Esophagus squamous epithelium (tissue), 5 donors: ENCODE measurements at regions not wholly inside any gene's neighbourhood (a gene's known extent, or its start where the extent isn't known, plus 50 kb on each side); places are given as distances from the start of the nearest gene placed in this dataset.

Experiments
- DNase-seq: peaks from one replicate; lab custom pipeline; 2025; lab: John Stamatoyannopoulos, UW
- H3K27ac ChIP-seq, 4 donors: fragments of 200-600 bp; sonication (generic); one replicate each; pipeline ENCODE4 v1.5.1; 2016 to 2019; ENCODE audit warnings: mild to moderate bottlenecking in 1 of 4
- H3K27me3 ChIP-seq, 4 donors: fragments of 200-600 bp; sonication (generic); 1 replicate in 3 of 4; 2 replicates in 1 of 4; pipeline versions ENCODE4 v1.5.1 to v1.6.0; 2017 to 2021; ENCODE audit warnings: antibody characterized with exemption in 1 of 4
- H3K36me3 ChIP-seq, 3 donors: fragments of 200-600 bp; sonication (generic); one replicate each; pipeline ENCODE4 v1.5.1; 2016 to 2019
- H3K4me1 ChIP-seq, 3 donors: fragments of 200-600 bp; sonication (generic); one replicate each; pipeline ENCODE4 v1.5.1; 2017 to 2019
- H3K4me3 ChIP-seq, 4 donors: fragments of 200-600 bp; sonication (generic); 1 replicate in 3 of 4; 2 replicates in 1 of 4; pipeline ENCODE4 v1.5.1; 2016 to 2019; ENCODE audit warnings: mild to moderate bottlenecking in 2 of 4, moderate library complexity in 1 of 4
- H3K9me3 ChIP-seq, 3 donors: fragments of 200-600 bp; sonication (generic); one replicate each; pipeline ENCODE4 v1.5.1; 2016 to 2019
- POLR2A ChIP-seq, 4 donors: fragments of 450-650 bp; IDR thresholded peaks; one replicate each; pipeline ENCODE4 v1.6.1; 2017; ENCODE audit warnings: antibody characterized with exemption in 4 of 4, mild to moderate bottlenecking in 4 of 4, moderate library complexity in 3 of 4
- WGBS, 2 donors: methylation state at CpG; one replicate each; pipeline ENCODE4 v1.1.5; 2018; 5-methylcytosine and 5-hydroxymethylcytosine counted together
- intact Hi-C: fragments of 100-400 bp; cut with DNase I; formaldehyde crosslinking; loops from one replicate; pipeline ENCODE4 v1.15.0; 2022
- TF ChIP-seq, protein P1 (sequence below), 6 experiments: fragments of 450-650 bp in 4 of 6; fragments of 200-600 bp in 2 of 6; sonication (generic) in 2 of 6; IDR thresholded peaks; one replicate each; pipeline ENCODE4 v1.5.1; 2016 to 2019; ENCODE audit warnings: antibody characterized with exemption in 6 of 6, mild to moderate bottlenecking in 4 of 6, moderate library complexity in 4 of 6
- donor health status: DM: yes; HTN: yes; CAD: no.

DNA sequence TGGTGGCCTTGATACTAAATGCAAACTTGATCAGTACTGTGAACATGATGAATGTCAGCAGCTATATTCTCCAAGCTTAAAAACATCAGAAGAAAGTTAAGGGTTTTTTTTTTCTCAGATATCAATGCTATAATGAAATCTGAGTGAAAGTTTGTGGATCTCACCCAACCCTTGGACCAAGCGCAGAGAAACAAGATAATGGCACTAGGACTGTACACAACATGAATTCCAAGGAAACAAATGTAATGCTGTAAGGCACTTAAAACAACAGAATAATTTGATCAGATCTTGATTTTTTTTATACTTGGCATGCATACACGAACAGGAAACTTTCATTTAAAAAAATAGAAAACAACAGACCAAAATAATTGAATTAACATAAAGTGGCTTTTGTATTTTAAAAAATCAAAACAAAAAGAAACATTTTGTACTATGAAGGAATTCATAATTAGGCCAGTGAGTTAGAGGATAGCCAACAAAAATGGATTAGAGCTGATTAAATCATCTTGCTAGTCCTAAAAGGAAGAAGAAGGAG lies 1154.0 kb upstream of the EYS start:
- no peak for DNase-seq
- Histone ChIP-seq H3K9me3 (no peaks in the 10 kb centered on the region), H3K4me3 (no peak overlapping the region), H3K27me3 (no peaks in the 10 kb centered on the region), H3K4me1 (no peaks in the 10 kb centered on the region), H3K27ac (no peak overlapping the region), H3K36me3 (no peaks in the 10 kb centered on the region)
- 42 to 51% methylated on average over 2 of the region's 2 CpGs for WGBS, 2 donors
- intact Hi-C loops, result no loop called here
- TF ChIP-seq POLR2A (IDR thresholded peaks at IDR 0.05), result no peak
- TF ChIP-seq, protein P1, sequence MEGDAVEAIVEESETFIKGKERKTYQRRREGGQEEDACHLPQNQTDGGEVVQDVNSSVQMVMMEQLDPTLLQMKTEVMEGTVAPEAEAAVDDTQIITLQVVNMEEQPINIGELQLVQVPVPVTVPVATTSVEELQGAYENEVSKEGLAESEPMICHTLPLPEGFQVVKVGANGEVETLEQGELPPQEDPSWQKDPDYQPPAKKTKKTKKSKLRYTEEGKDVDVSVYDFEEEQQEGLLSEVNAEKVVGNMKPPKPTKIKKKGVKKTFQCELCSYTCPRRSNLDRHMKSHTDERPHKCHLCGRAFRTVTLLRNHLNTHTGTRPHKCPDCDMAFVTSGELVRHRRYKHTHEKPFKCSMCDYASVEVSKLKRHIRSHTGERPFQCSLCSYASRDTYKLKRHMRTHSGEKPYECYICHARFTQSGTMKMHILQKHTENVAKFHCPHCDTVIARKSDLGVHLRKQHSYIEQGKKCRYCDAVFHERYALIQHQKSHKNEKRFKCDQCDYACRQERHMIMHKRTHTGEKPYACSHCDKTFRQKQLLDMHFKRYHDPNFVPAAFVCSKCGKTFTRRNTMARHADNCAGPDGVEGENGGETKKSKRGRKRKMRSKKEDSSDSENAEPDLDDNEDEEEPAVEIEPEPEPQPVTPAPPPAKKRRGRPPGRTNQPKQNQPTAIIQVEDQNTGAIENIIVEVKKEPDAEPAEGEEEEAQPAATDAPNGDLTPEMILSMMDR (IDR thresholded peaks at IDR 0.05), result no peak

DNA sequence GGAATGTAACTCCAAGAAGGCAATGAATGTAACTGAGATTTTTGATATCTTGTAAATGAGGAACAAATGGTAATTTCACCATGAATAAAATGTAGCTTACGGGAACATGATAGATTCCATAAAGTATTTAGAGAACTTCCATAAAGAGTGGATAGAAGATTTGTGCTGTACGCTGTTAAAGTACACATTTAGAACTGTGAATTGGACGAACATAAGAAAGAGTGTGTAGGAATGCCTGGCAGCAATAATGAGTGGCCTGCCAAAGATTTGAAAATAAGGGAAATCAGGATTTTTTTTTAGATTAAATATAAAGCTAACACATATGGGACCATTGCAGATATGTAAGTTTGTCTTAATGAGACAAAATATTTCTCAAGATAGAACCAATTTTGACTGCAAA lies 1153.3 kb upstream of the EYS start:
- no peak for DNase-seq
- H3K36me3 ChIP-seq, result no peaks in the 10 kb centered on the region
- no peak overlapping the region for H3K4me3 ChIP-seq
- intact Hi-C loops, result no loop called here
- WGBS, 2 donors, result 41 to 56% methylated on average over 3 of the region's 3 CpGs
- TF ChIP-seq POLR2A (IDR thresholded peaks at IDR 0.05), result no peak
- TF ChIP-seq, protein P1 (IDR thresholded peaks at IDR 0.05), result no peak
- H3K9me3 ChIP-seq, result no peaks in the 10 kb centered on the region
- no peak overlapping the region for H3K27ac ChIP-seq
- no peaks in the 10 kb centered on the region for H3K4me1 ChIP-seq
- no peaks in the 10 kb centered on the region for H3K27me3 ChIP-seq

DNA sequence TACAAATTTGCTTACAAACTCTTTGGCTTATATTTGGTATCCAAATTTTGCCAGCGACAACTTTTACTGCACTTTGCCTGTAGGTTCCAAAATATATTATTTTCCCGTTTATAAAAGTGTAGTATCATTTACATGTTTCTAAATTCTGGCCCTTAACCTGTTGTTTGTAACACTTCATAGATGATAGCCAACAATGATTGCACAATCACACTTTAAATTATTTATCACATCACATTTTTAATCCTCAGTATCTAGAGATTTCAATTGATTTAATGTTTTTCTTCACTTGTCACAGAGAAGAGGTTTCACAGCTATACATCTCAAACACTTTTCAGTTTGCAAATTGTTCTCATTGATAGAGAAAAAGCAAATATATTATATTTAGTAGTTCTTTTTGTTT lies 1151.2 kb upstream of the EYS start:
- no peaks in the 10 kb centered on the region for H3K4me1 ChIP-seq
- H3K9me3 ChIP-seq, result no peaks in the 10 kb centered on the region
- TF ChIP-seq POLR2A (IDR thresholded peaks at IDR 0.05), result no peak
- TF ChIP-seq, protein P1 (IDR thresholded peaks at IDR 0.05), result no peak
- WGBS, 2 donors, result 58 to 66% methylated on average over 2 of the region's 2 CpGs
- no peaks in the 10 kb centered on the region for H3K36me3 ChIP-seq
- DNase-seq, result no peak
- H3K27ac ChIP-seq, result no peak overlapping the region
- no peaks in the 10 kb centered on the region for H3K27me3 ChIP-seq
- intact Hi-C loops, result no loop called here
- no peak overlapping the region for H3K4me3 ChIP-seq

DNA sequence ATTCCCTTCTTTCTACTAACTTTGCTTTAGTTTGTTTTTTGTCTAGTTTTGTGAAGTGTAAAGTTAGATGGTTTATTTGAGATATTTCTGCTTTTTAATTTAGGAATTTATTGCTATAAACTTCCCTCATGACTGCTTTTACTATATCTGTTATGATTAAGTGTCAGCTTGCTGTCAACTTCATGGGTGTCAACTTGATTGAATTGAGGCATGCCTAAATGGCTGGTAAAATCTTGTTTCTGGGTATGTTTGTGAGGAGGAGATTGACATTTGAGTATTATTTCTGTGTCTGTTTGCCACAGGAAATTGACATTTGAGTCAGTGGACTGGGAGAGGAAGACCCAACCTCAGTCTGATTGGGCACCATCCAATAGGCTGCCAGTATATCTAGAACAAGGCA lies 1147.0 kb upstream of the EYS start:
- intact Hi-C loops, result no loop called here
- Histone ChIP-seq H3K4me1 (no peaks in the 10 kb centered on the region), H3K9me3 (no peaks in the 10 kb centered on the region), H3K4me3 (no peak overlapping the region), H3K36me3 (no peaks in the 10 kb centered on the region), H3K27me3 (no peaks in the 10 kb centered on the region), H3K27ac (no peak overlapping the region)
- no peak for DNase-seq
- TF ChIP-seq, protein P1 (IDR thresholded peaks at IDR 0.05), result no peak
- no peak for TF ChIP-seq POLR2A (IDR thresholded peaks at IDR 0.05)

DNA sequence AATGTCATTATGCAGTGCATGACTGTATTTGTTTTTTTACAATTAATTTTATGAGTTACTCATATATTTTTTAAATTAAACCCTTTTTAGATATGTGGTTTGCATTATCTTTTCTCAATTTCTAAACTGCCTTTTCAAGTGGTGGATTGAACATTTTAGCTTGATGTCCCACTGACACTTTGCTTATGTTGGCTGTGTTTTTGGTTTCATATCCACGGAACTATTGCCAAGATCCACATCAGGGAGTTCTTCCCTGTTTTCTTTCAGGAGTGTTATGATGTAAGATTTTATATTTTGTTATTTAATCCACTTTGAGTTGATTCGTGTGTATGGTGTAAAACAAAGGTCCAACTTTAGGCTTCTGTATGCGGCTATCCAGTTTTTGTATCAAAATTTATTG lies 1144.9 kb upstream of the EYS start:
- Histone ChIP-seq H3K4me3 (no peak overlapping the region), H3K4me1 (no peaks in the 10 kb centered on the region), H3K36me3 (no peaks in the 10 kb centered on the region), H3K9me3 (no peaks in the 10 kb centered on the region), H3K27me3 (no peaks in the 10 kb centered on the region), H3K27ac (no peak overlapping the region)
- no peak for DNase-seq
- WGBS, 2 donors, result 48 to 51% methylated on average over 3 of the region's 3 CpGs
- intact Hi-C loops, result no loop called here
- TF ChIP-seq, protein P1 (IDR thresholded peaks at IDR 0.05), result no peak
- no peak for TF ChIP-seq POLR2A (IDR thresholded peaks at IDR 0.05)
